SIG-M5 (cell line): ENCODE measurements at regions not wholly inside any gene's neighbourhood (a gene's known extent, or its start where the extent isn't known, plus 50 kb on each side); places are given as distances from the start of the nearest gene placed in this dataset.
"Not testable (repeated sequence)": the region's sequence is repeated elsewhere in the genome, so short reads cannot be mapped to it uniquely, and the experiment has no call there.

ENCODE experiments used
- DNase-seq: peaks from one replicate; lab custom pipeline; 2025; lab: John Stamatoyannopoulos, UW

DNA sequence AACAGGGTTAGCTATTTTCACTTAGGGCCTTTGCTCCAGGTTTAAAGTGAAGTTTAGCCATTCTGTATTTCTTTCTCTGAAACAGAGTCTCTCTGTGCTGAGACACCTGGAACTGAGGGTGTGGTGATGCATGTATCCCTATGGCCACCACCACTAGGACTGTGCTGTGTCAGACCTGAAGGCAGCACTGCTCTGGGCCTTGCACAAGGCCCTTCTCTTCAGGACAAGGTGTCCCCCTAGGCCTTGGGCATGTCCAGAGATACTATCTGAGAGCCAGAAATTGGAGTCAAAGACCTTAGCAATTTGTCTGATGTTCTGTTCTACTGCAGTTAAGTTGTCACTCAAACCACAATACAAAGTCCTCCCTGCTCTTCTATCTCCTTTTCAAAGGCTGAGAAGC, 1649.2 kb downstream of the AMY1C start:
- DNase-seq = no peak

DNA sequence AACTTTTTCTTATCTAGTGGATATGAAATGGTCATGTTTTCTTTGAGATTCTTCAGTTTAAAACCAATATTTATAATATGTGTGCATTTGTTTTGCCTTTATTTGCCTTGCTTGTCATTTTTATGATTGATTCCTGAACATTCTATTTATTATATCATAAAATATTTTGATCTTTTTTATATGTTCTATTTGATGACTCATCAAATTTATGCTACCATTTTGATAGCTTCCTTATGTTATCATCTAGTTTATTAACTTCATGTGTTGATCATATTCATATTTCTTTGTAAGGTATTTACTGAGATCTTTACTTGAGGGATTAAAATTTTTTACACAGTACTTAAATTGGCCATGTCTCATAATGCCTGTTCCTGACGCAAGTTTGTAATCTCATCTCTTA, 1650.0 kb downstream of the AMY1C start:
- no peak for DNase-seq

DNA sequence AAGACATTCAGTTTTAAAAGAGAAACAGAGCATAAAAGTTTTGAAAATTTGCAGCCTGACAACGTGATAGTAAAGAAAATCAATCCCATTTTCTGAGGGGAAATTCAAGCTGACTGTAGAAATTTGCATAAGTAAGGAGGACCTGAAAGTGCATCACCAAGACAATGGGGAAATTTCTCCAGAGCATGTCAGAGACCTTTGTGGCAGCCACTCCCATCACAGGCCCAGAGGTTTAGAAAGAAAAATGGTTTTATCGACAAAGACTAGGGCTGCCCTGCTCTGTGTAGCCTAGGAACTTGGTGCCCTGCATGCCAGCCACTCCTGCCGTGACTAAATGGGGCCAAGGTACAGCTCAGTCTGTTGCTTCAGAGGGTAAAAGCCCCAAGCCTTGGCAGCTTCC, 1640.2 kb upstream of the PRMT6 start:
- DNase-seq = no peak

DNA sequence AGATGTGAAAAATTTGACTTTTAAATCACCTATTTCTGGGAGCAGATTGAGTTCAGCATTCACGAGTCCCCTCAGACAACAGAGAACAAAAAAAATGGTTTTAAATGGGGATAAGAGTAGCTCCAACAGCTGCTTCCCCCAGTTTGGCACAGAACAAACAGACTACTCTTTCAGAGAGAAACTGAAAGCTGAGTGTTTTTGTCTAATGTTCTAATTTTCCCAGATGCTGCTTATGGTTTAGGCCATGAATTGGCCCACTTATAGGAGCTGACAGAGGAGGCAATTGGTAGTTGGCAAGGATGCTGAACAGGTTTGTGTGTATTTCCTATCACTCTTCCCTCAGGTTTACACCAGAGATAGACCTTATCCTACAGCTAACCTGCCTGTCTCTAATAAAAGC, 1637.4 kb upstream of the PRMT6 start:
- no peak for DNase-seq

DNA sequence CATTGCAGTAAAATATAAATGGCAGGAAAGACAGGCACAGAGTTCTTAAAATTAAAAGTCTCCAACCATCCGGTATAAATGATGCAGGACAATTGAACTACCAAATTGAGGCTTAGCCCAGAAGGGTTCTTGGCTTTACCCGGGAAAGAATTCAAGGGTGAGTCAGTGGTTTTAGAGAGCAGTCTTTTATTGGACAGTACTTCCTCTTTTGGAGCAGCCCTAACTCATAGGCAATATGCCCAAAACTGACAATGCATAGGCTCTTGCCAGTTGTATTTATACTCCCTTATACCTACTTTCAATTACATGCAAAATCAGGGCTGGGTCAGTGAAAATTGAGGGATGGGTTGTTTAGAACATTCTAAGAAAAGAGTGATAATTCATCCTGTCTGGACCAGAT, 1628.9 kb upstream of the PRMT6 start:
- DNase-seq = peak; percentile 51

DNA sequence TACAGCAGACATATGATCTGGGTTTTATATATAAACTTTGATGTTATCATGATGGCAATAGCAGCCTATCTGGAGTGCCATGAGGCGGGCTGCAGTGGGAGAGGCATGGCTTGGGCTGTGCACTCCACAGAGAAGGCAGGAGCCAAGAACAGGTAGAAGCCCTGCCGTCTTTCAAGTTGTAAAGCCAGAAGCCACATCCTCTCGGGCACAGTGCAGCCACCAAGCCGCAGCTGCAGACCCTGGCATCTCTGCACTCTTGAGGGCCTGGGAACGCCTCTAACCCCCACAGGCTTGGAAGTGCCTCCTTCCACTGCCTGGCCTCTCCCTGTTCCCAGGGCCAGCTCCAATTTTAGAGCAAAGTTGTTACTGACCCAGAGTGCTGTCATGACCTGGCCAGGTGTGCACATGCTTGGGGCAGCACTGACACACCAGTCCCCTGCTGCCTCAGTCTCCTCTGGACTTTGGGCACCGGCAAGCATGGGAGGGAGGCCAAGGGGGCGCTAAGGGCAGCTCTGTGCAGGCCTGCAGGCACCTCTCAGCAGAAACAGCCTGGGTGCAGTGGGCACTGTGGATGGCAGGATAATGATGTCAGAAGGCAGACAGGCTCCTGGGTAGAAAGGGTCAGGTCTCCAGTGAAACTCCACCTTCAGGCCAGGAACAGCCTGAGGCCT, 1619.8 kb upstream of the PRMT6 start:
- no peak for DNase-seq

DNA sequence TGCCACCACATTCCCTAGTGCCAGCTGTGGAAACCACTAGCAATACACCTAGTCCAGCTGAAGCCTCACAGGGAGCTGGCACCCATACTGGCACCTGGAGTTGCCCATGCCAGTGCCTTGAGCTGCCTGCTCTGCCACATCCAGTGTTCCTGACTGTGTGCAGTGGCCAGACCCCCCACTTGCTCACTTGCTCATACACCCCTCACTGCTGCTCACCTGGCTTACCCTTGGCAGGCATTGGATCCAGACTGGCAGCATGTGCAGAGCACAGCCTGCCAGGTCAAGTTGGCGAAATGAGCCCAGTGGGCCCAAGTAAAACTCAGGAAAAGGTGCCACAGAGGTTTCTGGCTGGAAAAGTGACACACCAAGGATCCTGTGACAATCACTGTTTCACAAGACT, 1618.6 kb upstream of the PRMT6 start:
- DNase-seq = no peak

DNA sequence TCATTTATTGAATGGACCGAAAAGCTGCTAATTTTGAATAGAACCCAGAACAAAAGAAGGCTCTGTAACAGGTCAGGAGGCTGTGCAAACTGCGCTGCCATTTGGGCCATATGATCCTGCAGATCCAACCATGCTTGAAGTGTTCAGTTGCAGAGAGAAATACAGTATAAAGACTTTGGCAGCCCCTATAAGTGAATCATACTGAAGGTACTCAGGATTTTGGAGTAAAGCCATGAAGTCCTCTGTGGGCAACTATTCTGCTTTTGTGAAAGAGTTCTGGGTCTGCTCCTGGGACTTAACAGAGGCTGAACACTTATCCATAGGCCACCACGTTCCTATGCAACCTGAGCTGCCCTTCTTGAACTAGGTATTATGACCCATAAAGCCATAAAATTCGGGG, 1613.6 kb upstream of the PRMT6 start:
- no peak for DNase-seq

DNA sequence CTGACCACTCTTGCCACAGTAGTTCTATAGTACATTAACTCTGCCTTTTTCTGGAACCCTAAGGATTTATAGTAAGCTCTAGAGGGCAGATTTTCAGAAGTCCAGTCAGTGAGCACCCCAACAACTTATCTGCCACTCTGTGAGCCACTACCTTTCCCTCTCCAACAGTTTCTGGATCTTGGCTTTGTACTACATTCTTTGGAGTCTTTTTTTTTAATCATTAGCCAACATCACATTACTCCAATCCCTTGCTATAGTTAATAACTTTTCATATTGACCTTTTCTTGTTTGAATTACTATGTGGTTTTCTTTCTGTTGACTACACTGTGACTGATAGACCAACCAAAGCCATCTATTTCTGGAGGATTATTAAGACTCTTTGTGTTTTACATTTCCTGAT, 1596.7 kb upstream of the PRMT6 start:
- no peak for DNase-seq

DNA sequence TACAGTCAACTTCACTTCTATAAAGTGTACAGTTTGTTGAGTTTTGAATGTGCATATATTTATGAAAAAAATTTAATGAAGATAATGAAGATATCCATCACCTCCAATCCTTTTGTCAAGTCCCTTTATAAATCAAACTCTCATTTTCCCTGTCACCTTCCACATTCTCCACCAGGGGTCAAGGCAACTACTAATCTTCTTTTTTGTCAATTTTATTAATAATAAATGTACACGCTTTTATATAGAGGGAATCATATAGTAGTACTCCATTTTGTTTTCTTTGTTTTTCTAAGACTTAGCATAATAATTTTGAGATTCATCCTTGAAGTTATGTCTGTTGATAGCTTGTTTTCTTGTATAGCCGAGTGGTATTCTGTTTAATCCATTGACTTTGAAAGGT, 1594.2 kb upstream of the PRMT6 start:
- DNase-seq = no peak

DNA sequence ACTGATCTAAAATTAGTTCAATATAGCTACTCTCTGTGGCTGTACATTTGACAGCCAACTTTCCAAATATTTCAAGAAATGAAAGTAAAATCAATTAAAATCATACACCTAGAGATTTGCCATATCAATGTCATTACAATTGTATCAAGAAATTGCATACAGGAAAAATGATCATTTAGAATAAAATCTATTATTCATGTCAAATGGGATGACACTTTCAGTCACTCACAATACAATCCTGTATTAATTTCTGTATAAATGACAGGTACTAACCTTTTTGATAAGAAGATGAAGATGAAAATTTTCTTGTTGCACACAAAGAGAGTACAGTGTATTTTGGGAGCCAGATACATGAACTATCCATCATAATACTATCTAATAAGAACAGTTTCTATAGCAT, 1588.9 kb upstream of the PRMT6 start:
- no peak for DNase-seq

DNA sequence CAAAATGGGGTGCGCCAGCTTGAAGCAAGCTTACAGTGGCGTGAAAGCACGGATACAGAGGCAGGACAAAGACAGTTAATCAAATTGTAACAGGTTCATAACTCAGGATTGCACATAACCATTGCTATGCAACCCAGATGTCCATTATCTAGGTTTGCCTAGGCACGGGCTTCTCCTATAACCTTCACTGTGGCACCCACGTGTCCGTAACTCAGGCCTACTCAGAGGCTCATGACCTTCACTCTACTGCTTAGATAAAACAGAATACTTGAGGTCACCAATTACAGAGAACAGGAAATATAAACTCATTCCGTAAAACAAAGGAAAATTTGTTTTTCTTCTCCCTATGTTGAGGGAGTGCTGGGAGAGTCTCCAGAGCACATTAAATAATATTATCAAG, 1585.9 kb upstream of the PRMT6 start:
- DNase-seq = not testable (repeated sequence)

DNA sequence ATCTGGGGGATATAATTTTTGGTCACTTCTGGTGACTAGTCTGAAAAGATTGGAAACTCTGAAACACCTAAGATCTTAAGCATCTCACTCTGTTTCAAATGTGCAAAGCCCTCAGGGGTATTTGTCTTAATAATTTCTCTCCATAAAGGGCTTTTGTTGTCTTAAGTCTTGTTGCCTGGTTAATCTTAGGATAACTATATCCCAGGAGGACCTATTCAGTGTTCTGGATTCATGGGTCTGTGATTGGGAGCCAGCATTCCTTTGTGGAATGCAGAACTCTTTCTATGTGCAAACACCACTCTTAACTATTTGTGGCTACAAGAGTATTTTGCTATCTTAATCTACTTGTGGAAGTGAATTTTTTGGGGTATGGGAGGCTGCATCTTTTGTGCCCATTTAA, 1573.0 kb upstream of the PRMT6 start:
- DNase-seq = no peak

DNA sequence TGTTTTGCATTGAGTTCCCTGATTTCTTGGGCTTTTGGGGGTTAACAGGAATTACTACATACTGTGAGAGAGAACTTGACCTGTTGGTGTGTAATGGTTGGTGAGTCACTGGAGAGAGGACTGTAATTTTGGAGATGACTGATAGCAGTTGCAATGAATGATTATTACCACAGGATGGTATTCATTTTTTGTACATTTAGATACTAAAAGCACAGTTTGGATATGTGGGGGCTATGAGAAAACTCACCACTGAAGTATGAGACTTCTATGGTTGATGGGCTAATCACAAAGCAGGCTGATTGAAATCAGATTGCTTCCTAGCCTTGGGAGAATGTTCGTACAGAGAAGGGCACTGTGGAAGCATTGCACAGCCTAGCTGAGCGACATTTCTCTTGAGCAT, 1571.3 kb upstream of the PRMT6 start:
- DNase-seq = no peak

DNA sequence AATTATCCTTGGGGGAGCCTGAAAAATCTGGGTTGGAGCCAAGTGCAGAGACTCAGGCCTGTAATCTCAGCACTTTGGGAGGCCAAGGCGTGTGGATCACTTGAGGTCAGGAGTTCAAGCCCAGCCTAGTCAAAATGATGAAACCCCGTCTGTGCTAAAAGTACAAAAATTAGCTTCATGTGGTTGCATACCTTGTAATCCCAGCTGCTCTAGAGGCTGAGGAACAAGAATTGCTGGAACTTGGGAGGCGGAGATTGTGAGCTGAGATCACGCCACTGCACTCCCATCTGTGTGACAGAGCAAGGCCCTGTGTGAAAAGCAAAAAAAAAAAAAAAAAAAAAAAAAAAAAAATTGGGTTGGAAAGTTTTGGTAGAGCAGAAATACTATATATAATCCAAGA, 1563.6 kb upstream of the PRMT6 start:
- no peak for DNase-seq

DNA sequence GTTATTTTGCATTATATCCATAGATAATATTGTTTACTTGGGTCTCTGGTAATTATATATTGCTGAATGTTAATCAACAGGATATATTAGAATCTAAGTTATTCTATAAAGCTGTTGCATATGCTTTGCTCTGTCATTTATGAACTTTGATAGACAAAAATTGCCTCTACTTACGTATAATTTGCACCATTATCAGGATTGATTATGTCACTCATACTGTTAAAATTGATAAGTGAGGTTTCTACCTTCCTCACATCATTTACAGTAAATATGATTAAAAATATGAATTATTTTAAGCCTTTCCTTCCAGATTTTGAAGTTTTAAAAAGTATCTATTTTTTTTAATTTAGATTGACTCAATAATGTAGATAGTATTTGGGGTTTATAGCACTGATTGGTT, 1540.4 kb upstream of the PRMT6 start:
- DNase-seq = no peak

DNA sequence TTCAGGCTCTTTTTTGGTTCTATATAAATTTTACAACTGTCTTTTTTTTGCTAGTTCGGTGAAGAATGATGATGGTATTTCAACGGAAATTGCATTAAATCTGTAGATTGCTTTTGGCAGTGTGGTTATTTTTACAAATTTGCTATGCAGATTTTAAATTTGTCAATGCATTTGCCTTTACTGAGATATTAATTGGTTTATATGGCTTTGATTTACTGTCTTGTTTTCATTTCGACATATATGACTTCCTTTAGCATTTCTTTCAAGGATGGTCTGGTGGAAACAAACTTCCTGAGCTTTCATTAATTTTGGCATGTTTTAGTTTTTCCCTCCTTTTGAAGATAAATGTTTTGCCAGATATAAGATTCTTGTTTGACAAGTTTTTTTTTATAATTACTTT, 1522.5 kb upstream of the PRMT6 start:
- DNase-seq = no peak

DNA sequence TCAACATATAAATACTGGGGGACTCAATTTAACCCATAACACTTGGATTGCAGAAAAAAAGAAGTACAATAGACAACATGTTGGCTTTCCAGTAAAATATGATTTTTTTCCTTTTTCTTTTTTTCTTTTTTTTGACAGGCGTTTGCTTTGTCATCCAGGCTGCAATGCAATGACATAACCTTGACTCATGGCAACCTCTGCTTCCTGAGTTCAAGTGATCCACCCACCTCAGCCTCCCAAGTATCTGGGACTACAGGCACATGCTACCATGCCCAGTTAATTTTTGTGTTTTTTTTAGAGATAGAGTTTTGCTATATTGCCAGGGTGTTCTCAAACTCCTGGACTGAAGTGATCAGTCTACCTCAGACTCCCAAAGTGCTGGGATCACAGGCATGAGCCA, 1512.0 kb upstream of the PRMT6 start:
- DNase-seq = no peak

DNA sequence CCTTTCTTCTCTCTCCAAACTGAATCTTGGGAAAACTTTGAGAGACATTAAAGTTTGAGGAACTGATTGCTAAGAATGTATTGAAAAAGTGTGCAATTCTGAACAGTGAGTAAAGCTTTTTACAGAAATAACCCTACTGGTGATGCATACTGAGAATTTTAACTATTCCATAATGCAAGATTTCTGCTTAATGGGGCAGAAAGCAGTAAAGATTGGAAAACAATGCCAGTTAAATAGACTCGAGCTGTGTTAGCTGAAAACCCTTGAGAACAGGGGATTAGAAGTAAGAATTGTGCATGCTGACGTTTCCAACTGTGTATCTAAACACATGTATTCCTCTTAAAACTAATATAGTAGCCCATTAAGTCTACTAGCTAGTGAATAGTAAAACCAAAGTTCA, 1500.2 kb upstream of the PRMT6 start:
- no peak for DNase-seq

DNA sequence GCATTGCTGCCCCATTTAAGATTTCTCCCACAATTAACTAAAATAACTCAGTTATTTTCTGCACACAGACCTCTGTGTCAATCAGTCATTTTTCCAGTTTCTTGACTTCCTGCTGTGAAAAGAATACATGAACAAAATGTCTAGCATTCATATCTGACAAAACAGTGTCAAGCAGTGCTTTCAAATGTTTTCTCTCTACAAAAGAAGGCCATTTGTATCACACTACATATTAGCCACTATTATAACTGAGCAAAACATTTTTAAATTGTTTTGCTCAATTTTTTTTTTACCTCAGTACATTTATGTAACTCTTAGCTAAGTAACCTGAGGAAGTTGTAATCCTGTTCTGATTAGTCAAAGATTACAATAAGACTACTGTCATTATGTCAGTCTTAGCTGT, 1498.5 kb upstream of the PRMT6 start:
- no peak for DNase-seq

DNA sequence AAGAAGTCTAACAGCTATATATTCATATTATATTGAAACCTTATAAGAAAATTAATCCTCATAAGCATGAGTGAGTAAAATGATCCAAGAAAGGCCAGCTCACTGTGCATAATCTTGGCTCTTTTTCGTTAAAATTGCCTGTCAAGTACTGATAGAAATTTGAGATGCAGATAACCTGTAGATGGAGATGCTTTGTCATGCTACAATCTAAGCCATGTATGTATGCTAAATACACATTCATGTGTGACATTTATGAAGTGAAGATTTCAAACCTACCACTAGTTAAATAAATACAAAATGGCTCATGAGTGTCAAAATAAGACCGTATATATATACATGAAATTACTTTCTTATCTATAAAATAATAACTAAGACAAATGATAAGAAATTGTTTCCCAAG, 1491.5 kb upstream of the PRMT6 start:
- DNase-seq = no peak

DNA sequence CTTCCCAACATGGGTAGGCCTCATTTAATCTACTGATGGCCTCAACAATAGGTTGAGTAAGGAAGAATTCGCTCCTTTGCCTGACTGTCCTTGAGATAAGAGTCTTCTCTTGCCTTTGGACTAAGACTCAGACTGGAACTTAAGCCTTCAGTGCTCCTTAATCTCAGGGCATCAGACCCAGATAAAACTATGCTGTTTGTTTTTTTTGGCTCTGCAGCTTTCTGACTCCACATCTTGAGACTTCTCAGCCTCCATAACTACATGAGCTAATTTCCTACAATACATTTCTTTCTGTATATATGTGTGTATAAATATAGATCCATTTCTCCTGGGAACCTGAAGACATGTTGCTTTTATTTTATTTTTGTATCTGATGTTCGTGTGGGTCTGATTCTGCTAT, 1470.7 kb upstream of the PRMT6 start:
- no peak for DNase-seq

DNA sequence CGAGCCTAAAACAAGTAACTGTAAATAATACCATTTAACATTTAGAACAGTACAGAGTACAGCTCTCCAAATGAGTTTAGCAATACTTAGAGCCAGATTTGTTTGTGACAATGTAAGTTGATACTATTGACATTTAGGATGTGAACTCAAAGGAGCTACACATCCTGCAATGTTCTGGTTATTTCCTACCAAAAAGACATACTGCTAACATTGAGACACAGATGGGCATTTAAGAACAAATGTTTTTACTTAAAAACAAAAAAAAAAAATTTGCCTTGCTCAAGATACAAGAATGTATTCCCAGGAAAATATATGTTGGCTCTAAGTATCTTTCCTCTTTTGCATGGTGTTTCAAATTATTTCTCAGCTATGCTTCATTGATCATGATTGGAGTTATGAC, 1464.8 kb upstream of the PRMT6 start:
- DNase-seq = no peak

DNA sequence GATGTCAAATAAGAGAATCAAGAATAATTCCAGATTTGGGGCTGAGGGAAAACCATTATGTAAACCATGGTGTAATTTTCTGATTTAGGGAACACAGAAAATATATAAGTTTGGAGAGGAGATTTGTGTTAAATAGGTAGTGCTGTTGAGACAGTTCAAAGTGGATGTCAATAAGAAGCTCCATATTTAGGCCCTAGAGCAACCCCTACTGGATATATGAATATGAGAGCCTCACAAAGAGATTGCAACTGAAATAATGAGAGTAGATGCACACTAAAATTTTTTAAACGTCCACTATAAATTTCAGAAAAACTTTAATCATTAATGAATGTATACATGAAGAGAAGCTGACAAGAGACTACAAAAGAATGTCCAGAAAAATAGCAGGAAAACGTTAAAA, 1447.8 kb upstream of the PRMT6 start:
- DNase-seq = no peak
